ENCODE measurements at regions not wholly inside any gene's neighbourhood (a gene's known extent, or its start where the extent isn't known, plus 50 kb on each side); places are given as distances from the start of the nearest gene placed in this dataset.

DNA sequence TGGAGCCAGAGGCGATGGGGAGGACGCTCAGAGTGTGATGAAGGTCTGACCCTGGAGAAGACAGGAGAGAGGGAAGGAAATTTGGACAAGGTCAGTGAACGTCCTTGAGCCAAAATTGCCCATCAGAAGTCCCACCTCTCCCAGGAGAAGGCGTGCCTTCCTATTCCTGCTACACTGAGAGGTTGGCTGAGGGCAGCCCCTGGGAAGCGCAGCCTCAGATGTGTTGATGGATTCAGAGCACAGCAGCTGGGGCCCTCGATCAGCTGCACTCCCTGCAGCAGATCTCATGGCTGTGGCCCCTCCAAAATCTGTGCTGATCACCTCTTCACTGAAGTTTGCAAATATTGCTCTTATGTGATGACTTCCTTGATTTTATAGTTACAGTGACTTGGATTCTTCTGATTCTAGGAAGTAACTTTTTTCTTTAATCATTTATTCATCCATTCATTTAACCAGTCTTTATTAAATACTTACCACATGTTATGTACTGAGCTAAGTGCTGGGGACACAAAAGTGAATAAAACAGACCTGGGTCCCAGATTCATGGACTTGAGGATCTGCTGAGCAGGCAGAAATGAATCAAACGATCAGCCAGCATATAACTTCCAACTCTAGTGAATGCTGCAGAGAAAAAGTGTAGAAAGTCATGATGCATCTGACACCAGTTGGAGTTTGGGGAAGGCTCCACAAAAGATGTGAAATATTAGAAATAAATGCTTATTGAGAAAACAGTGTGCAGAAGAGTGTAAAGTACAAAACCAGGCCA lies 69.6 kb upstream of the ARMC2 start:
- in situ Hi-C loops (cut with HindIII; ENCODE audit: low sequenced_read_pairs): no loop called here

GRCh38 chr6:108779536-108780275 lies 68.5 kb upstream of the ARMC2 start:
- in situ Hi-C loops (cut with HindIII; ENCODE audit: low sequenced_read_pairs): loop anchor here (10.0 kb wide), 1 partner anchor 215 kb away; the partner anchor contains the start of gene FOXO3

GRCh38 chr6:108780784-108781183 lies 67.4 kb upstream of the ARMC2 start:
- in situ Hi-C loops (cut with HindIII; ENCODE audit: low sequenced_read_pairs): loop anchor here (10.0 kb wide), 1 partner anchor 216 kb away; the partner anchor contains the start of gene FOXO3

GRCh38 chr6:108781419-108782100 lies 66.7 kb upstream of the ARMC2 start:
- in situ Hi-C loops (cut with HindIII; ENCODE audit: low sequenced_read_pairs): loop anchor here (10.0 kb wide), 1 partner anchor 217 kb away; the partner anchor contains the start of gene FOXO3

GRCh38 chr6:108782179-108783041 lies 65.8 kb upstream of the ARMC2 start:
- in situ Hi-C loops (cut with HindIII; ENCODE audit: low sequenced_read_pairs): loop anchor here (10.0 kb wide), 1 partner anchor 218 kb away; the partner anchor contains the start of gene FOXO3

DNA sequence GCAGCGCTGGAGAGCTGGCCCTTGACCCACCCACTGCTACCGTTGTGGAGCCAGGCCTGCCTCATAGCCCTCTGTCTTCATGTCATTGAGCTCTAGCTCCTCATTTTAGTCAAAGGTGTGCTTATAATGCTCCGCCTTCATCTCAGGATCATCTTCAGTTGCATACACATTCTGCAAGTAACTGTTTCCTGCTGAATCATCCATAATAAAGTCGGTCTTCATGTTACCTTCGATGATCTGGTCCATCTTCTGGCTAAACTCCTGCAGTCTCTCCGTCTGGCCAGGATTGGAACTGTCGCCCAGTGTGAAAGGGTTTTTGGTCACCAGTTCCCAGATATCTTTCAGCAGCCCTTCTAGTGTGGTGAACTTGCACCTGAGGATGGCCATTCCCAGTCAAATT lies 62.6 kb upstream of the ARMC2 start:
- in situ Hi-C loops (cut with HindIII; ENCODE audit: low sequenced_read_pairs): loop anchor here (10.0 kb wide), 1 partner anchor 221 kb away; the partner anchor contains the start of gene FOXO3

DNA sequence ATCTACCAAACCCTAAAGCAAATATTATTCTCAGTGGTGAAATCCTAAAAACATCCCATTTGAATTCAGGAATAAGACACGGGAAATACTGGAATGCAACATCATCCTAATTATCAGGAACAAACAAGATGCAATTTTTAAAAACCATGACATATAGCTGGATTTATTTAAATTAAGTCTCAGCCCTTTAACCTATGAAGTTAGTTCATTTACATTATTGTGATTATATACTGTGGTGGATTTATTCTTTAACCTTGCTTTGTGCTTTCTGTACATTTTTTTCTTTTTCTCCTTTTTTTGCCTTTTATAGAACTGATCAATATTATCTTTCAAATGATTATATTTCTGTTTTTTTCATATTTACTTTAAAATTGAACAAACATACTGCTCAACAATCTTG lies 59.8 kb upstream of the ARMC2 start:
- in situ Hi-C loops (cut with HindIII; ENCODE audit: low sequenced_read_pairs): loop anchor here (10.0 kb wide), 1 partner anchor 224 kb away; the partner anchor contains the start of gene FOXO3

GRCh38 chr6:108789475-108789874 lies 58.7 kb upstream of the ARMC2 start:
- in situ Hi-C loops (cut with HindIII; ENCODE audit: low sequenced_read_pairs): loop anchor here (10.0 kb wide), 1 partner anchor 225 kb away; the partner anchor contains the start of gene FOXO3

DNA sequence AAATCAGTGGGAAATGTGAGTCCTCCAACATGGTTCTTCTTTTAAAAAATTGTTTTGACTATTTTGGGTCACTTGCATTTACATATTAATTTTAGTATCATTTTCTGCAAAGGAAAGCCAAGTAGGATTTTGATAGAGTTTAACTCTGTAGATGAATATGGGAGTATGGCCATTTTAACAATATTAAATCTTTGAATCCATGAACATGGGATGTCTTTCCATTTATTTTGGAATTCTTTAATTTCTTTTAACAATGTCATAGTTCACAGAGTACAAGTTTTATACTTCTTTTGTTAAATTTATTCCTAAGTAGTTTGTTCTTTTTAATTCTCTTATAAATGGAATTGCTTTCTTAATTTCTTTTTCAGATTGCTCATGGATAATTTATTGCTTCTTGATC lies 56.5 kb upstream of the ARMC2 start:
- in situ Hi-C loops (cut with HindIII; ENCODE audit: low sequenced_read_pairs): no loop called here

- in situ Hi-C loops (cut with HindIII; ENCODE audit: low sequenced_read_pairs): no loop called here
These were observed 54.5 kb upstream of the ARMC2 start for GRCh38 chr6:108793516-108794251.

GRCh38 chr6:108795122-108795521 lies 53.1 kb upstream of the ARMC2 start:
- in situ Hi-C loops (cut with HindIII; ENCODE audit: low sequenced_read_pairs): no loop called here

GRCh38 chr6:108795814-108796213 lies 52.4 kb upstream of the ARMC2 start:
- in situ Hi-C loops (cut with HindIII; ENCODE audit: low sequenced_read_pairs): no loop called here

- in situ Hi-C loops (cut with HindIII; ENCODE audit: low sequenced_read_pairs): no loop called here
These were observed 51.3 kb upstream of the ARMC2 start for GRCh38 chr6:108796875-108797274.

- in situ Hi-C loops (cut with HindIII; ENCODE audit: low sequenced_read_pairs): no loop called here
These were observed 50.1 kb upstream of the ARMC2 start for GRCh38 chr6:108797951-108798669.
